Non-pigmented ciliary epithelial cell (primary cell): ENCODE measurements at regions not wholly inside any gene's neighbourhood (a gene's known extent, or its start where the extent isn't known, plus 50 kb on each side); places are given as distances from the start of the nearest gene placed in this dataset.
"Not testable (repeated sequence)": the region's sequence is repeated elsewhere in the genome, so short reads cannot be mapped to it uniquely, and the experiment has no call there.

Experiments
- DNase-seq: peaks from one replicate; pipeline ENCODE4 v3.0.0-alpha.2; 2010; ENCODE audit warnings: low read depth

DNA sequence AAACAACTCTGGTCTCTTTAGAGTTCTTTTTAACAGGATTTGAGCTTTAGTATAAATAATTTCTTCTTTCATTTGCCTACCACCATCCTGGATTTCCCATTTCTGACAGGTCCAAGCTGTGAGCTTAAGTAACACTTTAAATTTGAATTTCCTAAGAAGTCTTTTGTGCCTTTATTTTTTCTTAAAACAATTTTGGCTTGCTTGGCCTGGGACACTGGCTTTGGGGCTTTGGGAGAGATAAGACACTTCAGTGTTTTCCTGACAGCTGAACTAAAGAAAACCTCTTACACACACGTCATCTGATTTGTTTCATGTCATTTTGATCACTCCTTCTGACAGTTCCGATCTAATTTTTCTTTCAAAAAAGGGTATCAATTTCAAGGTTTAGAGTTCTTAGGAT is 121.3 kb upstream of the BMPER start:
- no peak for DNase-seq

DNA sequence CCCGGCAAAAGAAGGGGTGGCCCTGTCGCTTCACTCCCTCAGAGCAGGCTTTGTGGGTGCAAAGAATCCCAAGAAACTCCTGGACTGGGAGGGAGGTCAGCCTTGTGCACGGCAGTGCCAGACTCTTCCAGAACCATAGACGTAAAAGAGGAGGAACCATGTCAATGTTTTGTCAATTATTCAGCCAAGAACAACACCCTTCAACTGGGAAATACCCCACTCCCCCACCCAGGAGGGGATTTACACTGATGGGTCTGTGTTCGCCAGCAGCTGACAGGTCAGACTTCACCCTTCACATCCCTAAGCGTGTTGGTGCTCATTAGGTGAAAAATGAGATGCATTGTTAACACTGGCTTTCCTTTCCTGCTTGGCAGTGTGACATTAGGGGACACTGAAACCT is 116.8 kb upstream of the BMPER start:
- DNase-seq, result no peak

DNA sequence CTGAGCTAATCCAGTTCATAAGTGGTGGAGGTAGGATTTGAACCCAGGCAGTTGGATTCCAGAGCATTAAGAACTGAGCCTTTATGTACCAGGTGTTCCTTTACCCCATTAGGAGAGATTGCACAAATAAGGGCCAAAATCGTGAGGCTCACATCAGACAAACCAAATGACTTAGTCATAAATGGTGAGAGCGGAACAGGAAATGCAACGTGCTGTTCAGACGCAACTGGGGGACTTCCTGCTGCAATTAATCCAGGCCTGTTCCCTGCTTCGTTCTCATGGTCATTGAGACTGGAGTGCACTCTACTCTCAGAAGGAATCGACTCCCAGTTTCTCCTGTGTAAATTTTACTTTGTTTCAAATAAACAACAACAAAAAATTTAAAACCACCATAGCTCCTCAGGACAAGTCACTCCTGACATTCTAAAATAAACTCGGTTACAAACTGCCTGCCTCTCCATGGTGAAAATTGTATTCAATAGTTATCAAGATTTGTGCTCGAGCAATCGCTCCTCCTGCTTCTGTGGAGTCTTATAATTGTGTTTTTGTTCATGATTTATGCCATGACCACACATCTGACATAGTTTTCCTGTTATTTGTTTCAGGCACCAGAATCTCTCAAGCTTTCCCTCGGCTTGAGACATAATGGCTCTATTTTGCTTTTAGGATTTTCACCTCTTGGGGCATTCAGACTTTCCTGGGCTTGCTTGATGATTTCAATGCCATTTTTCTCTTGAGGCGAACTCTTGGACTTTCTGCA is 115.3 kb upstream of the BMPER start:
- no peak for DNase-seq

GRCh38 chr7:33790746-33791145 is 114.6 kb upstream of the BMPER start:
- no peak for DNase-seq

DNA sequence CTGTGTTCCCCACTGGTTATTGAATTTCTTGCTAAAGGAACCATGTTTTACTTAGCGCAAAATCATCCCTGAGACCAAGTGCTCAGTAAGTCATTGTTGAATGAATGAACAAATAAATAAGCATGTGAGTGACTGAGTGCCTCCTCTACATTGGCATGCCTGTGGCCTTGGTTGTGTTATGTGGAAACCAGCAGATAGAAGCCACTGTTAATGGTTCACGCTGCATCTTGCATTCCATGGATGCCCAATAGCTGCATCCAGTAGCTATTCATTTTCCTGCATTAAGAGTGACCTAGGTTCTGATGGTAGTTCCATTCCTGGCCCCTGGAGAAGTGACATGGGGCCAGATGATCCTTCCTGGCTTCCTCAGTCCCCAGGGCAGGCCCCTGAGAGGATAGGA is 113.3 kb upstream of the BMPER start:
- DNase-seq, result no peak

DNA sequence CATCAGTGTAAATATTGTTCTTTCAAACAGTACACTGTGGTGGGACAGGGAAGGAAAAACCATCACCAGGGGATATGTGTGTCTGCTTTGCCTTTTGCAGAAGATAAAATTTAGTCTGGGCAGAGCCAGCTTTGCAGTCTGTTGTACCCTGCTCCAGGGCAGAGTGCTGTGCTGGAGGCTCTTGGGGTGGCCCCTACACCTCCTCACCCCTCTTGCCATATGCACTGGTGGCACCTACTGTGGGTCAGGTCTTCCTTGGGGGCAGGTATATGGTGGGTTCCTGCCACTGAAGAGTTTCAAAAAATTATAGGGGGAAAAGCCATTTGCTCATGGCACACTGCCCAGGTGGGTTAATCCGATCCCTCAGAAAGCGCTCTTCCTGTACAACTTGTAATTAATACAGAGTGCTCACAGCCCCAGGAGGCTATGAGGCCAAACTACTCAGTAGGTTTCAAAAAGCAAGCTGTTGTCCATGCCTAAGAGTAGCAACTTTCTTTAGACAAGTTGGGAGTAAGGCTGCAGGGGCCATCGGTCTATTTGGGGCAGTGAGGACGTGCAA is 112.7 kb upstream of the BMPER start:
- no peak for DNase-seq

DNA sequence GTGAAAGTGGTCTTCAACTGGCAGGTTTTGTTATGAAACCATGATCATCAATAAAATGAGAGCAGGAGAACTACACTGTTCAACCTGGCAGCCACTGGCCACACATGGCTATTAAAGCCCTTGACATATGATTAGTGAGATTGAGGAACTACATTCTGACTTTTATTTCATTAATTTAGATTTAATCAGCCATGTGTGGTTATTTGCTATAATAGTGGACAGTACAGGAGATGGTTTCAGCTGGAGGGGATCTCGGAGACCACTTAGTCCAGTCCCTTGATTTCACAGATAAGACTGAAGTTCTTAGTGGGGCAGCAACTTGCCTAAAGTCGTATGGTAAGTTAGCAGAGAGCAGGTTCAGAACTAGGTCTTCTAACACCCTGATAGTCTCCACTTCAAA is 111.7 kb upstream of the BMPER start:
- no peak for DNase-seq

- no peak for DNase-seq
Measured at GRCh38 chr7:33794419-33794818, 110.9 kb upstream of the BMPER start.

- no peak for DNase-seq
Measured at GRCh38 chr7:33794959-33795358, 110.4 kb upstream of the BMPER start.

DNA sequence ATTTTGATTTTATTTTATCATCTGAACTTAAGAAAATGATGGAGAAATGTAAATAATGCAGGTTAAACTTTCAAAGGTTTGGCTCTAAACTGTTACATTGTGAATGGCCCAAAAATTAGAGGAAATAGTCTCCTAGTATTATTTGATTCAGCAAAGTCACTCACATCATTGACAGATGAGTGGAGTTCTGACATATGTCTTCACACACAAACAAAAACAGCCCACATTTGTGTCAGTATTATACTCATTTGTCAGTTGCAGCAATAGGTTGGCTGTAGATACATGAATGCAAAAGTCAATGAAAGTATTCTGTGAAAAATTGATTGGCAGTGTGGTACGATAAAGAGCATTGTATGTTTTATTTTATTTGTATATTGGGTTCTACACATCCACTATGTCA is 108.8 kb upstream of the BMPER start:
- no peak for DNase-seq

- DNase-seq, result not testable (repeated sequence)
Measured at GRCh38 chr7:33797512-33797911, 107.8 kb upstream of the BMPER start.

DNA sequence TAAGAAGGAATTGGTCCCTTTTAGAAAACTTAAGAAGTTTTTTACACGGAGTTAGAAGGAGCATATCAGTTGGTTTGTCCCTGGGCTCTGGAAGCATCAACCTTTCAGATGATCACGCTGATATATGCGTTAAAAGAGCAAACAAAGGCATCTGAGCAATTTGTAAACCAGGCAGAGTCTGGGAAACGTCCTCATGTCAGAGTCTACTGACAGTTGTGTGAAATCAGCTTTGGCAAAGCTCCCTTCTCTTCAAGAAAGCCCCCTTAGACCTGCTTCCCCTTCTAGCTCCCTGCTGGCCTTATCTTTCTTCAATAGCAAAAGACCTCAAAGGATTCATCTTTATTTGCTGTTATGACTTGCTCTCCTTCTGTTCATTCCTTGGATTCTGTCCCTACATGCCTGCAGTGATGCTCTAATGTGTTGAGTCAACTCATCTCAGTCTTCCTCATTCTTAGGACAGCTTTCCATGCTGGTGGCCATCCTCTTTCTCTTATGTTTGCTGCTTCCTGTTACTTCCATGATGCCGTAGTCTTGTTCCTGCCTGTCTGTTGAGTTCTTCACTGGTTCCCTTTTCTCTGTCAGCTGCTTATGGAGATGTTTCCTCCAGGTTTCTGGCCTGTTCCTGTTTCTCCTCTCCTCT is 106.5 kb upstream of the BMPER start:
- DNase-seq, result no peak

- no peak for DNase-seq
Measured at GRCh38 chr7:33799766-33800165, 105.6 kb upstream of the BMPER start.

GRCh38 chr7:33802600-33802999 is 102.7 kb upstream of the BMPER start:
- no peak for DNase-seq

- DNase-seq, result no peak
Measured at GRCh38 chr7:33804140-33804660, 101.1 kb upstream of the BMPER start.

DNA sequence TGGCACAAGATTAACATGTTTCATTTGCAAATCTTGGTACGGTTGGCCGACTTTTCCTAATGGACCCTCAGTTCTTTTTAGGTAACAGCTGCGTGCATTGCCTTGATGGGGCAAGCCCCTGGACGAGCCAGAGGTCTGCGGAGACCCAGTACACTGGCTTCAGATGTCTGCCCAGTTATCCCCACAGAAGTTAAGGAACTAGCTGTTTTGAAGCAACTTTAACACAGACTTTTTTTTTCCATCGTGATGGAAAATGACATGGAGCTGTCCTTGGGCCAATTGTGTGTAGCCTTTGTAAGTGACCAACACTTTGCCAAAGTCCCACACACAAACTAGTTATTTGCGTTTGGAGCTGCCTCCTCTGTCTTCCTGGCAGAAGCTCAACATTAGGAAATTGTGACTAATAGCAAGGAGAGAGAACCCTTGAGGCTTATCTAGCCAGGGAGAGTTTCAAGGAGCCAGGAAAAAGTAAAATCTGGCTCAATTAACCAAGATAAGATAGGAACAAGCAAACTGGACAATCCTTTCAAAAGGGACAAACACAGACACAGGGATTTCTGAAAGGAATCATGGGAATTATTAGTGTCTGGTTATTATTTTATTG is 99.6 kb upstream of the BMPER start:
- DNase-seq, result no peak

- DNase-seq, result no peak
Measured at GRCh38 chr7:33806298-33807154, 98.8 kb upstream of the BMPER start.

- no peak for DNase-seq
Measured at GRCh38 chr7:33807155-33807530, 98.2 kb upstream of the BMPER start.

- peak; percentile 69 for DNase-seq
Measured at GRCh38 chr7:33807779-33808482, 97.4 kb upstream of the BMPER start.

- DNase-seq, result no peak
Measured at GRCh38 chr7:33809228-33809627, 96.1 kb upstream of the BMPER start.

- DNase-seq, result no peak
Measured at GRCh38 chr7:33810356-33810755, 95.0 kb upstream of the BMPER start.
